ENCODE measurements at regions not wholly inside any gene's neighbourhood (a gene's known extent, or its start where the extent isn't known, plus 50 kb on each side); places are given as distances from the start of the nearest gene placed in this dataset.

DNA sequence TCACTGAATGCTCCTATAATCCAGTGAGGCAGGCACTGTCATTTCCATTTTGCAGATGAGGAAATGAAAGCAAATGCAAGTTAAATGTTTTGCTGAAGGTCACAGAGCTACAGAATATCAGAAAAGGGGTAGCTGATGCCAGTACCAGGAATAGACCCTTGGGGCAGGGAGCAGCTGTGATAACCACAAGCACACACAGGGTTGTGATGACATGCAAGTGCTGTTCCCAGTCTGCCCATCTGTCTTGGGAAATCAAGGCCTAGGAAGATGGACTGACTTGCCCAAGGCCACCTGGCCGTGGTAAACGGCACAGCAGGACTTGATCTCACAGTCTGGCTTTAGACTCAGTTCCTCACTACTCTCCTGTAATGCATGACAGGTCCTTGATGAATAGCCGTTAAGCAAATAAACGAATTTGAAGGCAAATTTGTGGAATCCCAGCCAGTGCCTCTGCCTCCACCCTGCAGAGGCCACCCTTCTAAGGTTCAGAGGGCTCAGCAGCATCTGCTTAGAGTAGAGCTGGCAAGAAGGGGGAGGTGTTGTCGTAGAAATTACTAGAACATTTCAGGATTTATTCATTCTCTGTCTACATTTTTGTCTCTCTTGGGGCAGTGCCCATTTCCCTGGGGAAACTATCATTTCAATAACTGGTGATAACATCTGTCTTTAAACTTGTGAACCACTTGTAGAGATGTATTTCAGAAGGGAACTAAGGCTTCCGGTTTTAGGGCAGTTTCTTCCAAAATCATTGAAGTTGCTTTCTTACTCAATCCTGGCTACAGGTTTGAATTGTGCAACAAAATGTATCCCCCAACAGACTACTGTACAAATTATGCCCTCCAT is 53.2 kb upstream of the MRPS6 start (continued):
- TF ChIP-seq ZNF687 (IDR thresholded peaks at IDR 0.05) (peak; percentile 55), NFXL1 (IDR thresholded peaks at IDR 0.05; ENCODE audit: borderline replicate concordance) (no peak)

DNA sequence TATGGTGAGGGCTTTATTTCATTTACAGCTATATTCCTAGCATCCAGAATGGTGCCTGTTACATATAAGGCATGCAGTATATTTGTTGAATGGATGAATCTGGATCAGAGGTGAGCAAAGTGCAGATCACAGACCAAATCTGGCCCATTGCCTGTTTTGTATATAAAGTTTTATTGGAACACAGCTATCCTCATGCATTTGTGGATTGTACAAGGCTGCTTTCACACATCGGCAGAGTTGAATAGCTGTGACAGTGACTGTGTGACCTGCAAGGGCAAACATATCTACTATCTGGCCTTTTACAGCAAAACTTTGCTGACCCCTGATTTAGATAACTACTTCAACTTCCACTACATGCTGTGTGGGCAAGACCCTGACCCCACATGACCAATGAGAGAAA is 54.0 kb upstream of the MRPS6 start:
- WGBS (ENCODE audit: insufficient coverage, insufficient replicate concordance, low lambda C conversion rate, missing lambda C conversion rate), result 45% methylated on average over 1 of the region's 1 CpG
- DNase-seq (ENCODE audit: low read depth, low spot score), result no peak
- ChIA-PET SMC1A (ENCODE audit: uncharacterized antibody, unreplicated experiment) (interaction anchor here (0.6 to 9.9 kb wide), 20 partner anchors 9 to 328 kb away, joined by 3 to 193 read pairs (median 3); partner anchors contain the start of genes MRPS6 and SLC5A3), CTCF (interaction anchor here (0.8 to 4.8 kb wide), 13 partner anchors 42 to 348 kb away, joined by 3 to 48 read pairs (median 5); no protein-coding TSS in a partner anchor), RAD21 (ENCODE audit: unreplicated experiment) (interaction anchor here (0.9 to 8.8 kb wide), 18 partner anchors 21 to 335 kb away, joined by 3 to 145 read pairs (median 4); partner anchors contain the start of genes MRPS6 and SLC5A3), POLR2A (interaction anchor here (0.5 to 6.7 kb wide), 8 partner anchors 13 to 391 kb away, joined by 3 to 57 read pairs (median 4); no protein-coding TSS in a partner anchor)
- Histone ChIP-seq H3K9me3 (replicated peaks; ENCODE audit: control insufficient read depth, insufficient read depth, low read length) (peaks cover 6% of the 10 kb centered on the region), H4K20me1 (ENCODE audit: control insufficient read depth, insufficient read depth) (no peaks in the 10 kb centered on the region), H3K79me2 (ENCODE audit: control insufficient read depth, insufficient read depth, low read length) (no peaks in the 10 kb centered on the region), H3K4me1 (ENCODE audit: control insufficient read depth, insufficient read depth, low read length) (peaks cover 58% of the 10 kb centered on the region), H2AFZ (ENCODE audit: control insufficient read depth, low read depth, low read length) (peak overlapping the region; percentile 1; the same call in 1 of the 2 replicates), H3K4me2 (ENCODE audit: control insufficient read depth, insufficient read depth) (peak overlapping the region; percentile 53), H3K27ac (ENCODE audit: control insufficient read depth, insufficient read depth) (peak overlapping the region; percentile 93), H3K27me3 (replicated peaks in 1 of 2; ENCODE audit: control insufficient read depth in 2 of 2, insufficient read depth in 2 of 2, low read length in 1 of 2) (no peaks in the 10 kb centered on the region), H3K36me3 (ENCODE audit: control insufficient read depth in 2 of 2, insufficient read depth in 2 of 2, low read length in 1 of 2) (no peaks in the 10 kb centered on the region), H3K9ac (ENCODE audit: control insufficient read depth, insufficient read depth, low read length) (peak overlapping the region; percentile 42; the same call in 1 of the 2 replicates), H3K4me3 (peak overlapping the region; percentile 18; the same call in 1 of the 2 replicates)
- no peak for FAIRE-seq
- in situ Hi-C loops (cut with MboI), result loop anchor here (25.0 kb wide), 1 partner anchor 843 kb away; no protein-coding TSS in a partner anchor
- TF ChIP-seq ZBTB40 (IDR thresholded peaks at IDR 0.05; ENCODE audit: borderline replicate concordance), result peak; percentile 89
- TF ChIP-seq SREBF1 (IDR thresholded peaks at IDR 0.05; ENCODE audit: low read length), result no peak
- no peak for TF ChIP-seq NR2F1 (conservative IDR thresholded peaks at IDR 0.05)
- no TSS peak for BruUV-seq (replicated peaks)
- intact Hi-C loops (cut with micrococcal nuclease; ENCODE audit: unreplicated experiment), result no loop called here
- ATAC-seq, result no peak

All from GM12878 (cell line).